PFSK-1 (cell line): ENCODE measurements at regions not wholly inside any gene's neighbourhood (a gene's known extent, or its start where the extent isn't known, plus 50 kb on each side); places are given as distances from the start of the nearest gene placed in this dataset.

Experiments used
- FOXP2 ChIP-seq: optimal IDR thresholded peaks from 2 replicates; pipeline ENCODE3; 2011; ENCODE audit warnings: borderline replicate concordance, control low read depth, inconsistent platforms; ENCODE audit not compliant: insufficient read depth; ENCODE audit errors: extremely low read length, extremely low read depth
- POLR2AphosphoS5 ChIP-seq: IDR thresholded peaks from 2 replicates; pipeline ENCODE4 v1.6.1; 2012; ENCODE audit warnings: low read depth, mild to moderate bottlenecking, control low read depth, low read length, moderate library complexity
- REST ChIP-seq, 2 experiments: IDR thresholded peaks; 2 replicates each; pipeline versions ENCODE4 v1.6.1 to v1.8.0; 2011 to 2012; ENCODE audit warnings: low read depth in 2 of 2, low read length in 2 of 2, control low read depth in 1 of 2, inconsistent platforms in 1 of 2, mild to moderate bottlenecking in 1 of 2, moderate library complexity in 1 of 2; ENCODE audit not compliant: insufficient read depth in 1 of 2
- SIN3A ChIP-seq: IDR thresholded peaks from 2 replicates; pipeline ENCODE4 v1.6.1; 2012; ENCODE audit warnings: mild to moderate bottlenecking, low read length, moderate library complexity, borderline replicate concordance; ENCODE audit not compliant: insufficient read depth
- TAF1 ChIP-seq: IDR thresholded peaks from 2 replicates; pipeline ENCODE4 v1.6.1; 2012; ENCODE audit warnings: low read length, control low read depth, borderline replicate concordance; ENCODE audit not compliant: insufficient read depth

DNA sequence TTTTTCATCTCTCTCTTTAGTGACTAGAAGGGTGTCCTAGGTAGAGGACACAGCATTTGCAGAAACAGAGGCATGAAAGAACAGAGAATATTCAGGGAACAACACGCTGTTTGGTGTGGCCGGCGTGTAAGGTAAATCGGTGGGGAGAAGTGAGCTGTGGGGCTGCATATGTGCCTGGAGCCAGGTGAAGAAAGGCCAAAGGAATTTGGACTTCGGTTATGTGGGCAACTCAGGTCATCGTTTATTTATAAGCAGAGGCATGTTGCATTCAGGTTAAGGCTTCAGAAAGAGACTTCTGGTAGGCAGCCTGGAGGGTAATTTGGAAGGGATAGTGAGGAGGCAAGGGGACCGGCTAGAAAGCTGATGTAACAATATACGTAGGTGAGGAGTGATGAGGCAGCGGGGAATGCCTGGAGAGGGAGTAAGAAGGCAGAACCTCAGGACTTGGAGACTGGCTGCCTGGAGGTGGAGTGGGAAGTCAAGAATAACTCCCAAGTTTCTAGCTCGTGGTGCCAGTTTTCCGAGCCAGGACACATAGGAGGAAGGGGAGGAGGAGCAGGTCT lies 64.1 kb upstream of the ACOT11 start:
- no peak for TF ChIP-seq TAF1
- TF ChIP-seq FOXP2: no peak
- no peak for TF ChIP-seq POLR2AphosphoS5
- TF ChIP-seq SIN3A: no peak
- no peak for TF ChIP-seq REST (IDR thresholded peaks at IDR 0.05; ENCODE audit: insufficient read depth in 1 of 2, low read depth in 2 of 2, low read length in 2 of 2)

- TF ChIP-seq REST (IDR thresholded peaks at IDR 0.05; ENCODE audit: insufficient read depth in 1 of 2, low read depth in 2 of 2, low read length in 2 of 2) (no peak), POLR2AphosphoS5 (no peak), SIN3A (no peak), TAF1 (no peak), FOXP2 (no peak)
Observed at GRCh38 chr1:54481201-54481884, 66.7 kb upstream of the ACOT11 start.

DNA sequence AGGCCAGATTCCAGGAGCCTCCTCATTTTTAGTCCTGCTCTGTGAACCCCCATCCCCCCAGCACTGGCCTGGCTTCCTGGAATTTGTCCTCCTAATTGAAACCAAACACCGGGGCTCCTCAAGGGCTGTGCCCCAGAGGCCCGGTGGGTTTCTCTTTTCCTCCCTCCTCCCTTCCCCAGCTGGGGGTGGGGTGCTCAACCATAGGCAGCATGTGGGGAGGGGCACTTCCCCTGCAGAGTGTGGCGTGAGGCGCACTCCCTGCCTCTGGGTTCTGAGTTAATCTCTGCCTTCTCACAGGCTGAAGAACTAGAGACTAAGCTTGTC lies 67.5 kb upstream of the ACOT11 start:
- TF ChIP-seq SIN3A: no peak
- TF ChIP-seq POLR2AphosphoS5: no peak
- no peak for TF ChIP-seq TAF1
- no peak for TF ChIP-seq REST (IDR thresholded peaks at IDR 0.05; ENCODE audit: insufficient read depth in 1 of 2, low read depth in 2 of 2, low read length in 2 of 2)

GRCh38 chr1:54479841-54480524 lies 68.0 kb upstream of the ACOT11 start:
- TF ChIP-seq SIN3A (no peak), POLR2AphosphoS5 (no peak), REST (IDR thresholded peaks at IDR 0.05; ENCODE audit: insufficient read depth in 1 of 2, low read depth in 2 of 2, low read length in 2 of 2) (no peak), FOXP2 (no peak), TAF1 (no peak)

DNA sequence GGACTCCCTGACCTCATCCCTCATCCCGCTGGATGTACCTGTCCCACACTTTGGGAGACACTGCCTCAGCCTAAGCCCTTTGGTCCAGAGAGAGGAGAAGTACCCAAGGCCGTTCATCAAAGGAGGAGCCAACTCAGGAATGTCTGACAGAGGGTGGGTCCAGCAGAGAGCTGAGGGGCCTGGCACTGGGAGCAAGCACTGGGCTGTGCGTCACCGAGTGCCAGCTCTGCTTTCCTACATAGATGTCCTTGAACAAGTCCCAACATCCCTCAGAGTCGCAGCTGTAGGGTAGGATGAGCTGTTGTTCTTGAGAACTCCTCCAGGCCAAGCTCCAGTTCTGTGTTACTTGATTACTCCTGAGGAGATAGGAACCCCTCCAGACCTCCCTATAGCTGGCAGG lies 68.8 kb upstream of the ACOT11 start:
- no peak for TF ChIP-seq POLR2AphosphoS5
- TF ChIP-seq TAF1: no peak
- TF ChIP-seq FOXP2: no peak
- TF ChIP-seq REST (IDR thresholded peaks at IDR 0.05; ENCODE audit: insufficient read depth in 1 of 2, low read depth in 2 of 2, low read length in 2 of 2): no peak
- no peak for TF ChIP-seq SIN3A
